IMR-90 (cell line): ENCODE measurements at regions not wholly inside any gene's neighbourhood (a gene's known extent, or its start where the extent isn't known, plus 50 kb on each side); places are given as distances from the start of the nearest gene placed in this dataset.

Experiments
- BHLHE40 ChIP-seq: fragments of 150-350 bp; IDR thresholded peaks from 2 replicates; pipeline ENCODE4 v1.6.1; 2016; ENCODE audit warnings: mild to moderate bottlenecking, low read depth, low read length
- CTCF ChIP-seq: conservative IDR thresholded peaks from 2 replicates; pipeline ENCODE4 v1.5.1; 2012; ENCODE audit warnings: mild to moderate bottlenecking, low read depth, low read length, improper control_type of control experiment
- FOS ChIP-seq: fragments of 150-350 bp; IDR thresholded peaks from 2 replicates; pipeline ENCODE4 v1.6.1; 2016; ENCODE audit warnings: low read depth, low read length
- MXI1 ChIP-seq: IDR thresholded peaks from 2 replicates; pipeline ENCODE4 v1.6.1; 2012; ENCODE audit warnings: low read depth, mild to moderate bottlenecking, low read length, moderate library complexity, borderline replicate concordance
- POLR2A ChIP-seq: IDR thresholded peaks from 2 replicates; pipeline ENCODE4 v1.6.1; 2012; ENCODE audit warnings: mild to moderate bottlenecking, low read depth, low read length
- RAD21 ChIP-seq: IDR thresholded peaks from 2 replicates; pipeline ENCODE4 v1.6.1; 2012; ENCODE audit warnings: low read length, improper control_type of control experiment
- RCOR1 ChIP-seq: IDR thresholded peaks from 2 replicates; pipeline ENCODE4 v1.6.1; 2012; ENCODE audit warnings: mild to moderate bottlenecking, low read length, improper control_type of control experiment; ENCODE audit not compliant: insufficient replicate concordance
- RFX5 ChIP-seq: IDR thresholded peaks from 2 replicates; pipeline ENCODE4 v1.8.0; 2012; ENCODE audit warnings: low read depth, mild to moderate bottlenecking, low read length, moderate library complexity
- SMC3 ChIP-seq: fragments of 150-350 bp; IDR thresholded peaks from 2 replicates; pipeline ENCODE4 v1.6.1; 2016; ENCODE audit warnings: low read depth, mild to moderate bottlenecking, antibody characterized with exemption, low read length, moderate library complexity
- TF ChIP-seq, protein P1 (sequence below): fragments of 150-350 bp; IDR thresholded peaks from 2 replicates; pipeline ENCODE4 v1.6.1; 2017; ENCODE audit warnings: mild to moderate bottlenecking, antibody characterized with exemption, low read length, low read depth

- TF ChIP-seq, protein P1, sequence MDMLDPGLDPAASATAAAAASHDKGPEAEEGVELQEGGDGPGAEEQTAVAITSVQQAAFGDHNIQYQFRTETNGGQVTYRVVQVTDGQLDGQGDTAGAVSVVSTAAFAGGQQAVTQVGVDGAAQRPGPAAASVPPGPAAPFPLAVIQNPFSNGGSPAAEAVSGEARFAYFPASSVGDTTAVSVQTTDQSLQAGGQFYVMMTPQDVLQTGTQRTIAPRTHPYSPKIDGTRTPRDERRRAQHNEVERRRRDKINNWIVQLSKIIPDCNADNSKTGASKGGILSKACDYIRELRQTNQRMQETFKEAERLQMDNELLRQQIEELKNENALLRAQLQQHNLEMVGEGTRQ = no peak
- TF ChIP-seq CTCF (no peak), SMC3 (no peak), POLR2A (no peak), MXI1 (no peak), RCOR1 (no peak), RFX5 (no peak), RAD21 (no peak), BHLHE40 (no peak), FOS (no peak)
These were observed 524.2 kb downstream of the TRIB2 start for GRCh38 chr2:13240789-13241487.
